Activated T-cell treated with anti-CD3 and anti-CD28 coated beads for 24 hours (primary cell): ENCODE measurements at regions not wholly inside any gene's neighbourhood (a gene's known extent, or its start where the extent isn't known, plus 50 kb on each side); places are given as distances from the start of the nearest gene placed in this dataset.
"Not testable (repeated sequence)": the region's sequence is repeated elsewhere in the genome, so short reads cannot be mapped to it uniquely, and the experiment has no call there.

Experiments used
- DNase-seq: peaks from one replicate; pipeline ENCODE4 v3.0.0-alpha.2; 2020; ENCODE audit warnings: low read depth

DNA sequence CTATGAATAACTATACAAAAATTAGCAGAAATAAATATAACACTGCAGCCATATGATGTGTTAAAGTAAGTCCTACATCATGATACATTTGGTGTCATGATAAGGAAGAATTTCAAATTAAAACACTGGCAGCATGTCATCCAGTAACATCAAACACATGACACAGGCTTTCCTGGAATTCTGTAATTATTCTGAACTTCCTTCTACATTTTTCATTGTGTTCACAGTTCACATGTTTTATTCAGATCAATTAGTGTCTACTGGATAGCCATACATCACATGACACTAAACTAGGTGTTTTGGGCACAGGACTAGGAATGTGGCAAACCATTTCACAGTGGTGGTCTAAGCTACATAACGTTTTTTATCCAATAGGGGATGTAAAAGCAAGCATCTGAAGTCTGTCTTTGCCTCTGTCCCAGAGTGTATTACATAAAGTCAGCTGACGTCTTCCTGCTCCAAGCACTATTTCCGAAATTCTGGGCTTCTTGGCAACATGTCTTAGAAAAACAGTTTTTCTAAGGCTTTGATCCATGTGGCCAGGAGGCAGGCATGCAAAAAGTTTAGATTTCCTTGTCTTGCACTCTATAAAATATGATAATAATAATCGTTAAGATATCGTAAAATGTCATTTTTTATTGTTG is 707.9 kb downstream of the CENPC start:
- no peak for DNase-seq

DNA sequence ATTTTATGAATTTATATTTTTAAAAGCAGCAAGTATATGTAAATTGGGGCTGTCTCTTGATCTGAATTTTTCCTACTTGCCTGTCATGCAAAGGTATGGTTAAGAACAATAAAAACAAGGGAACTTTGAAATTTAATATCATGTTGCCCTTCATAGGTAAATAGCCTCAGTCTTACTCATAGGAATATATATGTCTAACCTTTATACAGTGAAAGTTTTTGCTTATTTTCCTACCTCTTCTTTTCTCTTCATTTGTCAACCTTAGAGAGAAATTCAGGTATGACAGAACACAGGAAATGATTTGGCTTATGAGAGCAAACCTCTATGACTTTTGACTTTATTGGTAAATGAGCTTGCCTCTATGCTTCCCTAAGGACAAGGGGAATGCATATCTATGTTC is 716.0 kb downstream of the CENPC start:
- DNase-seq = no peak

DNA sequence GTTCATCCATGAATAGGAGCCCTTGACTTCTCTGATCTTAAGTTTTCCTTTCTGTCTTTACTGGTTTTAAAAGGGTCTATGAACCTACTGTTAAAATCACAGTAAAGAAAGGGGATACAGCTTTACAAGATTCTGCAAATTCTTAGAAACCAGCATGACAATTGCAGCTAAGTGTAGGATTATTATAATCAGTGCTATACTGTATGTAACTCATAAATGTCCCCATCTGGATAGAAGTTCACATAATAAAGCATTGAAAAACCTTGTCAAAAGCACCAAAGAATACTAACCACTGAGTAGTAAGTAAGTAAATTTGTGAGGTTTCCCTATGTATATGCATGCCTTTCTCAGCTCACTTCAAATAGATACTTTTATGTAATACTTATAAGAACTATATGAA is 724.6 kb downstream of the CENPC start:
- DNase-seq = no peak

DNA sequence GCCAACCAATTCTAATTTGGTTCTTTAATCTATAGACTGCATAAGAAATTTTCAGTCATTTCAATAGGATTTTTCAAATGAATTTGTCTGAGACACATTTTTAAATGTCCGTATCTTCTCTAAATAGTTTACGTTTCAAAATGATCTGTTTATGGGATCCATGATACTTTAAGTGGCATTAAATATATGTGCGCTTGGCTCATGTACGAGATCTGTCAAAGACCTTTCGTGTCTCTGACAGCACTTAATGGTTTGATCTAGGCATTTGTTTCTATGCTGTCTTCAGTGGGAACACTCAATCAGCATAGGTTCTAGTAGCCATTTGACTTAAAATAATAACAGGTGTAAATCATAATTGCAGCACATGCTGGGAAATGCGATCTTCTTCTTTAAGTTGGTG is 731.0 kb downstream of the CENPC start:
- DNase-seq = no peak

DNA sequence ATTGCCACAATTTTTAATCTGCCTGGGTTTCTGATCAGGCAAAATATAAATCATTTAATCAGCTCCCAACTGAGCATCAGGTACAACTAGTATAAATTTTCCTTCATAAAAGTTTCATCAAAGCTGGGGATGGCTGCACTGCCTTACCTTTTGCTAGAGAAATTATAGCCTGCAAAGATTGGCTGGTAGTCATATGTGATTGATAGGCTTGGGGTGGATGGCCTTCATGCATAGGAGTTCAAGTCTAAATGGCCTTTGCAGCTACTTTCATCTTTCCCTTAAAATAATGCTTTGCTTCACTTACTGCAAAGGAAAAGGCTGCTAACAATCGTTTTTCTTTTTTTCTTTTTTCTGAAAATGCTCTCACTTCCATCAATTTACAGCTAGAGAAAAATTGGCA is 739.7 kb downstream of the CENPC start:
- DNase-seq = no peak

DNA sequence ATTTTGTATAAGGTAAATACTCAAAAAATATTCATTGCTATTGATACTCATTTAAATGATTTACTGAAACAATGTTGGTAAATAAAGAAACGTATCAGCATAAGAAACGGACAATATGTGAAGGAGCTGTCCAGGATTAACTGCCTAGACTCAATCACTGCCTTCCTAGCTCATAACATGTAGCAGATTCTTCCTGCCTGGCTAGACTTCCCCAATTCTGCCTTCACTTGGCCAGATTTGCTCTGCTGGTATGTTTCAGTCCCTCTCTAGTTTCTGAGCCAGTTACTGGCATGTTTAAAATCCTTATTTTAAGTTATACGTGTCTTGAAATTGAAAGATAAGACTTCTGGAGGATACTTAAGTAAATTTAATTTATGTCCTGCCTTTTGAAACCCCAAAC is 740.3 kb downstream of the CENPC start:
- no peak for DNase-seq

DNA sequence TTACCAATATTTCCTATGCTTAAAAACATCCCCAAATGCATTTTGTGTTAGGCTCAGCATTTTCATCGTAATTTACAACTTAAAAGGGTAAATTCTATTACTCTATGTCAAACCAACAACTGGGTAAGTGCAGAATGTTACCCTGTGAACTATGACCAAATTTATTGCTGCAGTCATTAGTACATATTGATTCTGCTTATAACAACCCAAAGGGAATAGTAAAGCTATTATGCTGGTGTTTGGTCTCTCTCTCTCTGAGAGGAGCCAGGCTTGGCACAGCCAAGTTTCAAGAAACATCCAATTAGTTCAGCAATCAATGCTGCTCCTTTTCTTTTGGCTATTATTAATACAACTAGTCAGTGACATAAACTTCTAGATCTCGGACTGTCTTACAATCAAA is 747.7 kb downstream of the CENPC start:
- DNase-seq = no peak

DNA sequence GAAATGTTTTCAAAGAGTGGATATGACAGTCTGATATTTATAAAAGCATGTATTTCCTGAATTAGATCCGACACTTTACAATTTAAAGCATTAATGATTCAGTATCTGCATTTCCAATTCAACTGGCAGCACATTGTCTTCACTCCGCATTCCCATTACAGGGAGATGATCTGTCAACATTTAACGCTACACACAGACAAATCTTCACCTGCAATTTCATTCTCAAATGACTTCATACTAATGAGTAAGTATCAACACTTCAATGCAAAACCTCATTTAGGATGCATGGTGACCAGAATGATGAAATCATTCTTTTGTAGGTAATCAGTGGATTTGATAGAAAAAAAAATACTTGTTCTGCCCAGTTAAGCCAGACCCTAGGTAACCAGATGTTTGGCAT is 749.6 kb downstream of the CENPC start:
- DNase-seq = no peak

DNA sequence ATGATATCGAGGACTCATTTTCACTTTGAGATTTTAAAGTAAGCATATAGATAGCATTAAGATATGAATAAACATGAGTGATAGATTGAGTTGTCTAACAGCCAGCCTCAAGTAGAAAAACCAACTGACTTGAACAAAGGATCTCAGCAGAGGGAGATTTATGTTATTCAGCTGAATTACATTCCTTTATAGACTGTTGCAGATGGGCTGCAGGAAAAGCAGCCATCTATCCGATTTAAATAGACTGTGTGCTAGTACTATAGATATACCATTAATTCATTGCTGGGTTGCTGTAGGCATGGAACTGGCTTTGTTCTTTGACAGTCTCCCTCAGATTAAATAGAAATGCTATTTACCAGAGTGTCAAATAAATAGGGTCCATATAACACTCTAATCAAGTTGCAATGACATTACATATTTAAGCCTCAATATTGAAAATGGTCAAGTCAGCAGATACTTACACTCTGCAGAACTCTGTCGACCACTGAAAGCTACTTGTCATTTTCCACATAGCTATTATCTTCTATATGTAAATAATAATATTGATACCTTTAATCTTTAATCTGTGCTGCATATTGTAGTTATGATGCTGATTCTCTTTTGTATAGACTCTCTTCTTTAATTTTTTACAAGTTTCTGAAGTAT is 750.8 kb downstream of the CENPC start:
- DNase-seq = no peak

DNA sequence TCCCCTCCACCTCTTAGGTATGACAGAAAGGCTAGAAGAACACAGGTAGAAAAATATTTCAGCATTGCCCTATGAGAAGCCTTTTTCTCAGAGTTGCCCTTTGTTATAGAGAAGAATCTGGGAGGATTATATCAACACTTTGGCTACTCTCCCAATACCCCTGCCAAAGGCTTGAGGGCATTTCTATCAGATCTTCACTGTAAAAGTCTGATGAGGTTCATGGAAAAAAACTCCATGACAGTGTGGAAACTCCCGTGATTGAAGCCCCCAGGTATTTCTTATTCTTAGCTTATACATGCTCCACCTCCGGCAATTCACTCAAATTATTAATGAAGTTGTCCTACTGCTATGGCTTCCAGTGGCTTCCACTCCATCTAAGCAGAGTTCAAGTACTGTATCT is 753.6 kb downstream of the CENPC start:
- no peak for DNase-seq

DNA sequence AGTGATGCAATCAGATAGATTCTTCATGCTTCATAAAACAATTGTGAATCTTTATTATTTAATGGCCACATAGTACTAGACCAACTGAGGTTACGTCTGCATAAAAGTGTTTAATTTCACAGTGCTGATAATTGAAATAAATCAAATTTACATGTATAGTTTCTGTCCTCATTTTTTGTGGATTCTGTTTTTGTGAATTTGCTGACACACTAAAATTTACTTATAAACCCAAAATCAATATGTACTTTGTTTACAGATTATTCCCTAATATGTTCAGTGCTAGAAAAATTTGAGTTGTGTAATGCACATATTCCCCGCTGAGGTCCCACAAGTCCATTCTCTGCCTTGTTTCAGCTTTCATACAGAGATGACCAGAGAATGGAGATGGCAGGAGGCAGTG is 759.8 kb downstream of the CENPC start:
- no peak for DNase-seq

DNA sequence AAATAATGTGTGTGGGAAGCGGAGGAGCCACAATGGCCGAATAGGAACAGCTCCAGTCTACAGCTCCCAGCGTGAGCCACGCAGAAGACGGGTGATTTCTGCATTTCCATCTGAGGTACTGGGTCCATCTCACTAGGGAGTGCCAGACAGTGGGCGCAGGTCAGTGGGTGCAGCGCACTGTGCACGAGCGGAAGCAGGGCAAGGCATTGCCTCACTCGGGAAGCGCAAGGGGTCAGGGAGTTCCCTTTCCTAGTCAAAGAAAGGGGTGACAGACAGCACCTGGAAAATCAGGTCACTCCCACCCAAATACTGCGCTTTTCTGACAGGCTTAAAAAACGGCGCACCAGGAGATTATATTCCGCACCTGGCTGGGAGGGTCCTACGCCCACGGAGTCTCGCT is 762.6 kb downstream of the CENPC start:
- DNase-seq = not testable (repeated sequence)

DNA sequence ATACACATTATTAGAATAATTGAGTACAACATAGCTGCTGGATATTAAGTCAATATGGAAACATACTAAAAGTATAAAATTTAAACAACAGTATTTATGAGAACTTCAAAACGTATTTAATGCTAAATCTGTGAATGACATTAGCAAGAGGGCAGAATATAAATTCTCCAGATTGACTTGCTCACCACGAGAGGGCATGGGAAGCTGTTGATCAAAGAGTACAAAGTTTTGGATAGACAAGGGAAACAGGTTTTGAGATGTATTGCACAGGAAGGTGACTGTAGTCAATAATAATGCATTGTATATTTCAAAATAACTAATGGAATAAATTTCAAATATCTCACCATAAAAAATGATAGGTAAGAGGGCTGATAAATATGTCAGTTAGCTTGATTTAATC is 768.2 kb downstream of the CENPC start:
- no peak for DNase-seq

DNA sequence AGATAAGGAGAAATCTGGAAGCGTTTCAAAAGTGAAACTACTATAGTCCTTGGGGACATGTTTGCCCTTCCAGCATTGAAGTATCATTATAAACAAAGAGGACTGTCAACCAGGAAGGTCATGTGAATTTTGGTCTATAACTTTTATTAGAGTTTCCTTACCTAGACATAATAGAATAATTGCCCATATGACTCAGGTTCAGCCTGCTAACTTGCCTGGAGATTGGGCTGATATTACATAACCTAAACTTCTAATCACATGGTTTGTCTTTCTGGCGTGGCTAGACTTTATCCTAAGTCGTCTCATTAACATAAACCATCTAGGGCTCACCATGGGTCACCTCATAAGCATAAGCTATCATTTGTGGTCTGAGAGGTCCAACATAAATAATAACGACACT is 775.9 kb downstream of the CENPC start:
- no peak for DNase-seq

DNA sequence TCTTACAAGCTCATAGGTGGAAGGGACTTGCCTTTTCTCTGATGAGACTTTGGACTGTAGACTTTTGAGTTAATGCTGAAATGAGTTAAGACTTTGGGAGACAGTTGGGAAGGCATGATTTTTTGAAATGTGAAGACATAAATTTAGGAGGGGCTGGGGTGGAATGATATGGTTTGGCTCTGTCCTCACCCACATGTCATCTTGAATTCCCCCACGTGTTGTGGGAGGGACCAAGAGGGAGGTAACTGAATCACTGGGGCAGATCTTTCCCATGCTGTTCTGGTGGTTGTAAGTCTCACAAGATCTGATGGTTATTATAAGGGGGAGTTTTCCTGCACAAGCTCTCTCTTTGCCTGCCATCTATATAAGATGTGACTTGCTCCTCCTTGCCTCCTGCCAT is 777.9 kb downstream of the CENPC start:
- DNase-seq = no peak

DNA sequence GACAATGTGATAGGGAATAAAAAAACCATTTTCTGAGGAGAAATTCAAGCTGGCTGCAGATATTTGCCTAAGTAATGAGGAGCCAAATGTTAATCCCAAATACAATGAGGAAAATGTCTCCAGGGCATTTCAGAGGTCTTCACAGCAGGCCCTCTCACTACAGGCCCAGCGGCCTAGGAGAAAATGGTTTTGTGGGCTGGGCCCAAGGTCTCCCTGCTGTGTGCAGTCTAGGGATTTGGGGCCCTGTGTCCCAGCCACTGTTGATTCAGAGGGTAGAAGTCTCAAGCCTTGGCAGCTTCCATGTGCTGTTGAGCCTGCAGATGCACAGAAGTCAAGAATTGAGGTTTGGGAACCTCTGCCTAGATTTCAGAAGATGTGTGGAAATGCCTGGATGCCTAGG is 778.7 kb downstream of the CENPC start:
- DNase-seq = no peak

DNA sequence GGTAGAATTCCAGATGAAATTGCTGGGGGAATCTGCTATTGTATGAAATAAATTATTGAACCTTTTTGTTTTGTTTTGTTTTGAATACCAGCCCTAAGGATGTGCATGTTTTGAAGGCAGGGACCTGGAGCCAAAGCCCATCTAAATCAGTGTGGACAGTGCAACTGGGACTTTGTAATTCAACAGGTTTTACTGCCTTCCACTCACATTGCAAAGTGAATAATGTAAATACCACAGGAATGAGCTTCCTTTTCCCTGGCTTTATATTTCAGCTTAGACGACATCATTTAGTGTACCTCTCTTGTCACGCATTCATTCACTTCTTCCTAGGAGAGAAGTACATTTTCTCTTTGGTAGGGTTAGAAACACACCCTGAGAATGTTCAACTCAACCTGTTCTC is 795.0 kb downstream of the CENPC start:
- DNase-seq = no peak

DNA sequence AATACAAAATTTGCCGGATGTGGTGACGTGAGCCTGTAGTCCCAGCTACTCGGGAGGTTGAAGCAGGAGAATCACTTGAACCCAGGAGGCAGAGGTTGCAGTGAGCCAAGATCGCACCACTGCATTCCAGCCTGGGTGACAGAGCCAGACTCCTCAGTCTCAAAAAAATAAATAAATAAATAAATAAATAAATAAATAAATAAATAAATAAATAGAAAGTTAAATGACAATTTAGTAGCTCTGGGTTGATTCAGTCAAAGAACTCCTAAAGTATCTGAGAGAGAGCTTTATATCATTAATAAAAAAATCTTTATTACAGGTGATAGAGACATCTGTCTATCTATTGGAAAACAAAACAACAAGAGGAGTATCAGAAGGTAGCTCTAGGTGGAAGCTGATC is 798.4 kb downstream of the CENPC start:
- DNase-seq = not testable (repeated sequence)

DNA sequence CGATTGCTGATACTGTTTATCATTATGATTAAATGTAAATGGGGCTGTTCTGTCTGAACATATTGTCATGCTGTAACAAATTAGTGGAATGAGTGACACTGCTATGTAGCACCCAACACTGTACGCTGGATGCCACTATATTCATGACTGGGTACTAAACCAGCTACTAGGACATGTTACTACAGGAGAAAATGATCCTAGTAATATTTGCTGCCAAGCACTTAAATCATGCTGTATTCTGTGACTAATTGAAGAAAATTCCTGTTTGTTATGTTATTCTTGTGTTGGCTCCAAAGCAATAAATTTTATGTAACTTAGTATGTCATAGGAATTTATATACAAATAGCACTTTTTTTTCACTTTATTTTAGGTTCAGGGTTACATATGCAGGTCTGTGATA is 804.2 kb downstream of the CENPC start:
- no peak for DNase-seq

DNA sequence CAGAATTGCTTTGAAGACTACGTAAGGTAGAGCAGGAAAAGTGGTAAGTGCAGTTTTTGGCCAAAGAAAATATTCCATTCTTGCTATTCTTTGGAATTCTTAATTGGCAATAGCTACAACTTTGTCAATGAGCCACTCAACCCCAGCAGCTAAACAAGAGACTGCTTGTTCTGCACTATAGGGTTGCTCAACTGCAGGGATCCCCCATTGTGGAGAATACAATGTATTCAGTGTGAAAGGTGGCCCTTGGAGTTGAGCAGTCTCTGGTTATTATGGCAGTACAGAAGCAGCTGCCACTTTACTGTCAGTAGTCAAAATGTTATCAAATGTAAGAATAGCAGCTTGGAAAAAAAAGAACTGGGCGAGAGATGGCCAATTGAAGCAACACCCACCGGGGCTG is 808.7 kb downstream of the CENPC start:
- no peak for DNase-seq

DNA sequence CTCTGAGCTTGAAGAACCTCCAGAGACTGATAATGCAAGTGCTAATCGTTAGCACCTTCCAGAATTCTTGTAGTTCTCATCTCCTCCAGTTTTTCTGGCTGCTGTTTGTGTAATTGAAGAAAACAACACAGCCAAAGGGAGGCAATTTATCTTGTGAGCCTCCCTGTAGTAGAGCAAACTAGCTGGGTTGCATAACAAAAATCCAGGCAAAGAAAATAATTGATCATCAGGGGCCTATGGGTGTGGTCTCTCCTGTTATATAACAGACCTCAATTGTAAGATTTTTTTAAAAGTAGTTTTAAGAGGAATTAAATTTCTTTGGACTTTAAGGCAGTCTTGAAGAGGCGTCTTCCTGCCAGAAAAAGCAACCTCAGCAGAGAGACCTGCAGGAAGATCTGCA is 817.0 kb downstream of the CENPC start:
- no peak for DNase-seq

DNA sequence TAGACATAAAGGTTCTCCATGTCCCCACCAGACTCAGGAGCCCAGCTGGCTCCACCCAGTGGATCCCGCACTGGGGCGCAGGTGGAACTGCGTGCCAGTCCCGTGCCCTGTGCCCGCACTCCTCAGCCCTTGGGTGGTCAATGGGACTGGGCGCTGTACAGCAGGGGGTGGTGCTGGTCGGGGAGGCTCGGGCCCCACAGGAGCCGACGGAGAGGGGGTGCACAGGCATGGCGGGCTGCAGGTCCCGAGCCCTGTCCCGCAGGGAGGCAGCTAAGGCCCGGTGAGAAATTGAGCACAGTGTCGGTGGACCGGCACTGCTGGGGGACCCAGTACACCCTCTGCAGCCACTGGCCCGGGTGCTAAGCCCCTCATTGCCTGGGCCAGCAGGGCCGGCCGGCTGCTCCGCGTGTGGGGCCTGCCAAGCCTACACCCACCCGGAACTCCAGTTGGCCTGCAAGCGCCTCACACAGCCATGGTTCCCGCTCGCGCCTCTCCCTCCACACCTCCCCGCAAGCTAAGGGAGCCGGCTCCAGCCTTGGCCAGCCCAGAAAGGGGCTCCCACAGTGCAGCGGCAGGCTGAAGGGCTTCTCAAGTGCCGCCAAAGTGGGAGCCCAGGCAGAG is 832.9 kb downstream of the CENPC start:
- not testable (repeated sequence) for DNase-seq

DNA sequence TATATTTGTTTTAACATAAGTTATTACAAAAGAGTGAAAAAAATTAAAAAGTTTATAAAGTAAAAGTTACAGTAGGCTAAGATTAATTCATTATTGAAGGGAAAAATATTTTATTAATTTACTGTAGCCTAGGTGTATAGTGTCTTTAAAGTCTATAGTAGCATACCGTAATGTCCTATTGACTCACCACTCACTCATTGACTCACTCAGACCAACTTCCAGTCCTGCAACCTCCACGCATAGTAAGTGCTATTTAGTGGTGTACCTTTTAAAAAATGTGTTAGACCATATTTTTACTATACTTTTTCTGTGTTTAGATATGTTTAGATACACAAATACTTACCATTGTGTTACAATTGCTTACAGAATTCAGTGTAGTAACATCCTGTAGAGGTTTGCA is 841.1 kb downstream of the CENPC start:
- DNase-seq = no peak

DNA sequence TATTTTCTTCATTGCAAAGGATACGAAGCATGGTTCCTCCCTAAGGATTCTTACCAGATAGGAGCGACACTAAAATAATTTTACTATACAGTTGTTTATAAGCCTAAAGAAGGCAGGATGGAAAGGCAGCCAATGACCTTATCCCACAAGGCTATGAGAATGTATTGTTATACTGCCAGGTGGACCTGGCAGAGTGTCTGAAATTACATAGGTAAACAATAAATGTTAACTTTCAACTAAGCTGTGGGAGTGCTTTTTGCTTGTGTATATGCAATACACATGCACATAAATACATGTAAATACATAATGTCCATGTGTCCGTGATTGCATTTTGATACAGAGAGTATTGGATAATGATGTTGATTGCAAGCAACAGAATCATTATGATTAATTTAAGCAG is 850.6 kb downstream of the CENPC start:
- DNase-seq = no peak
